HG02870 (cell line): ENCODE measurements at regions not wholly inside any gene's neighbourhood (a gene's known extent, or its start where the extent isn't known, plus 50 kb on each side); places are given as distances from the start of the nearest gene placed in this dataset.

Experiments
- ATAC-seq: cut with Tn5 transposase; IDR thresholded peaks from one replicate; pipeline ENCODE4 v1.9.1; 2021; ENCODE audit warnings: mild to moderate bottlenecking, moderate library complexity; ENCODE audit not compliant: unreplicated experiment

- ATAC-seq, result no peak
Measured at GRCh38 chr16:85481738-85482137, 131.4 kb upstream of the GSE1 start.

DNA sequence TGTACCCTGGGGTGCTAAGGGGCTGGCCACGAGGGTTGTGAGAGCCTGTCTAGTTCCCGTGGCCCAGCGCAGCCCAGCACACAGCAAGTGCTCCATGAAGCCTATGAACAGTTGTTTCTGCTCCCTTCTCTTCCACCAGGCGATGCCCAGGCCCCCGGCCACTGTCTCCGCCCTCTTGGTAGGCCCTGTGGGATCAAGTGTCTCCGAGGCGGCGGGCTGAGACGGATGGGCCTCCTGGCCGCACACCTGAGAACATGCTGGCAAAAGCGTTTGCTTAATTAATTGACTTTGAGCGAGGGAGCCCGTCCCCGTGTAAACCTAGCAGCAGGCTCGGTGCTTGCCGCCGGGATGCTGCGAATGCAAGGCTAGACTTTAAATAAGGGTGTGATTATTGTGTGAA, 129.7 kb upstream of the GSE1 start:
- no peak for ATAC-seq

- ATAC-seq, result no peak
Measured at GRCh38 chr16:85484347-85485300, 128.5 kb upstream of the GSE1 start.

DNA sequence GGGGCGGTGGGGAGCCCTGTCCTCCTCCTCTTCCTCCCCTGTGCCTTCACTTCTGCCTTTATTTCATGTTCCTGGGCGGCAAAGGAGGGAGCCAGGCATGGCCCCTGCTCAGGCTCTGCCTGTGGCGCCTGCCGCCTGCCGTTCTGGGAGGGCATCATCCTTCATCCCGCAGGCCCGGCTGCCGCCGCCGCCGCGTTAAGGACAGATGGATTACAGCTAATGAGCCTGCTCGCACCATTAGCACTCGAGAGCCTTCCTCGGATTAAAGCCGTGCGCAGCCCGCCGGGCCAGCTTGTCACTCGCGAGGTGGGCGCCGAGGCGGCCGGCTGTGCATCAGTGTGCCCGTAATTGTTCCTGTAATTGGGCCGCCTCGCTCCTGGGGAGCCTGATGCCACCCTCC, 127.7 kb upstream of the GSE1 start:
- no peak for ATAC-seq

- no peak for ATAC-seq
Measured at GRCh38 chr16:85486256-85486915, 126.7 kb upstream of the GSE1 start.

- ATAC-seq, result no peak
Measured at GRCh38 chr16:85488414-85488813, 124.7 kb upstream of the GSE1 start.

DNA sequence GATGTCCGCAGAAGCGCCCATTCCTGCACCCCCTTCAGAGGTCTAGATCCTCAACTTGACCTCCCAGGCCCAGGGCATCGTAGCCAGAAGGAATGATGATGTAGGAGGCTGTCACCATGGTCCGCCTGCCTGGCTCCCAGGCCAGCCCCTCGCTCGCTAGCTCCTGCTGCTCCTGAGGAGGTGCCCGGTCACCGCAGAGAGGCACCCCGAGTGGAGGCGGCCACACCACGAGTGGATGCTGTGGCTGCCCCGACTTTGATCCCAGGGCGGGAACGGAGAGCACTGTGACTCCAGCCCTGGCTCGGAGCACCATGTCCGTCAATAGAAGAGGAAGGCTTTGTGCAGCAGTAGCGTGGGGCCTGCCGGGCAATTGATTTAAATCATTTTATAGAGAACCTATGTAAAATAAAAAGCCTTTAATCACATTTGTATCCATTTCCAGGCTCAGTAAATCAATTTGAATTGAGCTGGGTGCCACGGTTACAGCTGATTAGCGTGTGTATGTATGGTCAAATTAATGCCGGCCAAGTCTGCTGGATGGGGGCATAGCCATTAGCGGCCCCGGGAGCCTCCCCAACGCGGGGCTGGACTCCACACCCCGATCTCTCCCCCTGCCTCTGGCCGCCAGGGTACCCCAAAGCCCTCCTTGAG, 122.6 kb upstream of the GSE1 start:
- ATAC-seq, result no peak

- no peak for ATAC-seq
Measured at GRCh38 chr16:85491058-85491771, 121.9 kb upstream of the GSE1 start.

- ATAC-seq, result no peak
Measured at GRCh38 chr16:85491798-85492294, 121.3 kb upstream of the GSE1 start.

GRCh38 chr16:85492295-85492864, 120.7 kb upstream of the GSE1 start:
- no peak for ATAC-seq

DNA sequence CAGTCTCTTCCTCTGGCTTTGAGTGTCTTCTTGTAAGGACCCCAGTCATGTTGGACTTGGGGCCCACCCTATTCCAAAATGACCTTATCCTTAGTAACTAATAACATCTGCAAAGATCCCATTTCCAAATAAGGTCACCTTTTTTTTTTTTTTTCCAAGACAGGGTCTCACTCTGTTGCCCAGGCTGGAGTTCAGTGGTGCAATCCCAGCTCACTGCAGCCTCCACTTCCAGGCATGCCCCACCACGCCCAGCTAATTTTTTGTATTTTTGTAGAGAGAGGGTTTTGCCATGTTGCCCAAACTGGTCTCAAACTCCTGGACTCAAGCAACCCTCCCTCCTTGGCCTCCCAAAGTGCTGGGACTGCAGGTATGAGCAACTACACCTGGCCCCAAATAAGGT, 118.8 kb upstream of the GSE1 start:
- ATAC-seq, result no peak

- no peak for ATAC-seq
Measured at GRCh38 chr16:85495259-85495658, 117.9 kb upstream of the GSE1 start.

- no peak for ATAC-seq
Measured at GRCh38 chr16:85495823-85496538, 117.1 kb upstream of the GSE1 start.

DNA sequence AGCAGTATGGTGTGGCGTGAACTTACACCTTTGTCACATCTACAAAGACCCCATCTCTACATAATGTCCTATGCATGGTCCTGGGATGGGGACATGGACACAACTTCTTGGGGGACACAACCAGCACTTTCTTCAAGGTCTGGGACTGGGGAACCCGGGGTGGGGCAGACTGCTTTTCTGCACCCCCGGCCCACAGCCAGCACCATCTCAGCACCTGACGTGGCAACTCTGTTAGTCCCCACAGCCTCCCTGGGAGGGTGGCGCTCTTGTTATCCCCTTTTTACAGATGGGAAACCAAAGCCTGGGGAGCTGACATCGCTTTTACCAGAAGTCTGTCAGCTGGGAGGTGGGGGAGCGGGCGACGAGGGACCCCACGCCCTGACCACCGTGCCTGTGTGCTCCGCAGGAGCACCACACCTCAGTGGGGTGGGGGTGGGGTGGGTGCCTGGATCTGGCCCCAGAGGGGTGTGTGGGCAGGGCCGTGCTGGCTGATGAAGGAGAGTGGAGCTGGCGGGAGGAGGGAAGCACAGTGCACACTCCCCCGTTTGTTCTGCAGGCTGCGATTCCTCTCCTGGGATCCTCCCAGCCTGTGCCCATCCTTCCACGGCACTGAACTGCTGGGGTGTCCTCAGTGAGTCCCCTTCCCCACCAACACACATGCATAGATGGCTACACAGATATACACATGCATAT, 115.4 kb upstream of the GSE1 start:
- ATAC-seq, result no peak

DNA sequence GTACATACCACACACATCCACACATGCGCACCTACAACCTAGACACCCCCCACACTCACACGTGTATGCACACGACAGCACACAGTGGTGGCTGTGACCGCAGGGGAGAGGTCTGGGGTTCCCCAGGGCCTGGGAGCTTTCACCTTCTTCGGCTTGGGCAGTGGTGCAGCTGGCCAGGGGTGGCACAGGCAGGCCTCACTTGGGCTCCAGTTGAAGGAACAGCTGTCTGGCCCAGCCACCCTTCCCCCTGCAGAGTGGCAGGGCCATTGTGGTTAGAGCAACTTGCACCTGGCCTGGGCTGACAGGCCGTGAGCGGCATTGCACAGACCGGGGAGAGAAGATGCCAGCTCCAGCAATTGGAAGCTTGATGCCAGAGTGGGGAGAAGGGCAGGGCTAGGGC, 114.5 kb upstream of the GSE1 start:
- no peak for ATAC-seq

GRCh38 chr16:85500220-85500619, 112.9 kb upstream of the GSE1 start:
- ATAC-seq, result no peak

DNA sequence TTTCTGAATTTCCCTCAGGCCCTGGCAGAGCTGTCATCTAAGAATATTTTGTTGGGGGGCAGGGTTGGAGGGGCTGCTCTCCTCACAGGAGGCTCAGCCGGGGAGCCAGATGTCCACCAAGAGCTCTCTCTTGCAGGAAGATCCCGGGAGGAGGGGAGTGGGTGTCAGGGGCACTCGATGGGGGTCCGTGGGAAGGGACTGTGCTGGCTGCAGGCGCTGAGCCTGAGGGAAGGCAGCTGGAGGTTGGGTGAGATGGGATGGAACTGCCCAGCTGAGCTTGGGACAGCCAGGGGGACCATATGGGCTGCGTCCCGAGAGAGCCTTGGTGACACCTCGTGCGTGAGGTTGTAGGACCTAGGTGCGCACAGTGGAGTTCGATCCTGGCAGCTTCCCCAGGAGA, 111.2 kb upstream of the GSE1 start:
- ATAC-seq, result no peak

GRCh38 chr16:85502357-85502756, 110.8 kb upstream of the GSE1 start:
- ATAC-seq, result no peak

DNA sequence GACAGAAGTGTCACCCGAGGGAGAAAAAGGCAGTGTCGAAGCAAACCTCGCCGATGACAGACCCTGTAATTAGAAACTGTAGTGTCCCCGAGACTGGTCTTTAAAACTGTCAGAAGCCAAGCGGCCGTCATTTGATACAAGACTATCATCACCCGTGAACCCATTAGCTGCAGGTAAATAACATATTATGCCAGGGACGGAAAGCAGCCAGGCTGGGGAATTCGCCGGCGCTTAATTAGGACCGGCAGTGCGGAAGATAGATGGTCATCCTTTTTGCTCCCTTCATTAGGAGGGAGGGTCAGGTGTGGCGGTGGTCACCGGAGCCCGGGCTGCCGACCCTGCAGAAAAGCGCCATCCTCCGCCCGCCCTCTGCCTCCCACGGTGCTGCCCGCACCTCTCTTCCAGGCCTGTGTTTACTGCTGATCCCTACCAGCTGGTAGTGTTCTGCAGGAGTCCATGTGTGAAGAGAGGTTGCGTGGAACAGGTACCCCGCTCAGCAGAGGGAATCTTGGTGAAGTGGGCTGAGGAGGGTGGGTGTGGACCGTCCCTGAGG, 109.4 kb upstream of the GSE1 start:
- ATAC-seq, result no peak
